Astrocyte (in vitro differentiated cells and primary cell): ENCODE measurements at regions not wholly inside any gene's neighbourhood (a gene's known extent, or its start where the extent isn't known, plus 50 kb on each side); places are given as distances from the start of the nearest gene placed in this dataset.

Source experiments
- DNase-seq: peaks from one replicate; pipeline ENCODE4 v3.0.0-alpha.2; 2010; ENCODE audit warnings: low read depth
- FAIRE-seq: peaks from 2 replicates; lab custom pipeline; 2011; peaks lifted over from hg19 to GRCh38; lab: Jason Lieb, UNC
- H2AFZ ChIP-seq: 2 replicates; pipeline ENCODE4 v1.6.0; 2012; ENCODE audit warnings: low read depth, low read length, inconsistent platforms
- H3K27ac ChIP-seq: 2 replicates; pipeline ENCODE4 v1.5.1; 2011; ENCODE audit warnings: low read depth, low read length, inconsistent platforms
- H3K27me3 ChIP-seq: 2 replicates; pipeline ENCODE4 v1.6.0; 2011; ENCODE audit warnings: low read length, inconsistent platforms; ENCODE audit not compliant: insufficient read depth
- H3K36me3 ChIP-seq: 2 replicates; pipeline ENCODE4 v1.5.1; 2011; ENCODE audit warnings: low read length, inconsistent platforms; ENCODE audit not compliant: insufficient read depth
- H3K4me1 ChIP-seq: 2 replicates; pipeline ENCODE4 v1.5.1; 2011; ENCODE audit warnings: low read length, inconsistent platforms; ENCODE audit not compliant: insufficient read depth
- H3K4me2 ChIP-seq: 2 replicates; pipeline ENCODE4 v1.6.0; 2012; ENCODE audit warnings: low read length, inconsistent platforms
- H3K4me3 ChIP-seq: 2 replicates; pipeline ENCODE4 v1.5.1; 2011; ENCODE audit warnings: low read depth, mild to moderate bottlenecking, low read length, inconsistent platforms; ENCODE audit not compliant: insufficient read depth
- H3K79me2 ChIP-seq: 2 replicates; pipeline ENCODE4 v1.6.0; 2012; ENCODE audit warnings: mild to moderate bottlenecking, low read length, inconsistent platforms; ENCODE audit not compliant: insufficient read depth
- H3K9ac ChIP-seq: 2 replicates; pipeline ENCODE4 v1.6.0; 2012; ENCODE audit warnings: mild to moderate bottlenecking, low read length, inconsistent platforms
- H3K9me3 ChIP-seq: 2 replicates; pipeline ENCODE4 v1.5.1; 2012; ENCODE audit warnings: low read depth, mild to moderate bottlenecking, low read length, inconsistent platforms; ENCODE audit not compliant: insufficient read depth
- H4K20me1 ChIP-seq: 2 replicates; pipeline ENCODE4 v1.6.0; 2012; ENCODE audit warnings: low read length, inconsistent platforms; ENCODE audit not compliant: insufficient read depth
- H3K27ac Mint-ChIP-seq: one replicate; pipeline ENCODE4 v1.8.0; 2021; ENCODE audit warnings: mild to moderate bottlenecking, mixed read lengths; ENCODE audit not compliant: unreplicated experiment
- H3K27me3 Mint-ChIP-seq: one replicate; pipeline ENCODE4 v1.8.0; 2021; ENCODE audit warnings: low read depth, mixed read lengths; ENCODE audit not compliant: unreplicated experiment
- H3K36me3 Mint-ChIP-seq: one replicate; pipeline ENCODE4 v1.8.0; 2021; ENCODE audit warnings: low read depth, mixed read lengths; ENCODE audit not compliant: unreplicated experiment
- H3K4me1 Mint-ChIP-seq: one replicate; pipeline ENCODE4 v1.8.0; 2021; ENCODE audit warnings: low read depth, mixed read lengths; ENCODE audit not compliant: unreplicated experiment
- H3K4me3 Mint-ChIP-seq: one replicate; pipeline ENCODE4 v1.8.0; 2021; ENCODE audit warnings: mild to moderate bottlenecking, moderate library complexity, mixed read lengths; ENCODE audit not compliant: unreplicated experiment
- H3K9me3 Mint-ChIP-seq: one replicate; pipeline ENCODE4 v1.8.0; 2021; ENCODE audit warnings: mild to moderate bottlenecking, mixed read lengths; ENCODE audit not compliant: unreplicated experiment
- CTCF ChIP-seq: IDR thresholded peaks from 2 replicates; pipeline ENCODE4 v1.5.1; 2011; ENCODE audit warnings: low read depth, mild to moderate bottlenecking, inconsistent platforms, low read length, moderate library complexity; ENCODE audit not compliant: insufficient read depth
- EZH2 ChIP-seq: IDR thresholded peaks from 2 replicates; pipeline ENCODE4 v1.6.1; 2012; ENCODE audit warnings: mild to moderate bottlenecking, low read length, inconsistent platforms; ENCODE audit not compliant: insufficient read depth

GRCh38 chr16:64754279-64754678 lies 367.6 kb downstream of the CDH11 start:
- Histone ChIP-seq H3K4me2 (no peak overlapping the region), H3K4me1 (peaks cover 31% of the 10 kb centered on the region), H2AFZ (no peak overlapping the region), H3K27ac (no peak overlapping the region), H3K79me2 (no peaks in the 10 kb centered on the region), H4K20me1 (no peaks in the 10 kb centered on the region), H3K9ac (no peak overlapping the region), H3K4me3 (no peak overlapping the region), H3K36me3 (no peaks in the 10 kb centered on the region), H3K9me3 (no peaks in the 10 kb centered on the region), H3K27me3 (no peaks in the 10 kb centered on the region)
- DNase-seq, result peak; percentile 45
- peaks cover 27% of the 10 kb centered on the region for H3K4me1 Mint-ChIP-seq
- TF ChIP-seq CTCF, result no peak
- TF ChIP-seq EZH2, result no peak
- H3K27me3 Mint-ChIP-seq, result peaks cover 2% of the 10 kb centered on the region
- H3K27ac Mint-ChIP-seq, result no peak overlapping the region
- H3K4me3 Mint-ChIP-seq, result no peak overlapping the region
- FAIRE-seq, result peak; percentile 50
- no peaks in the 10 kb centered on the region for H3K9me3 Mint-ChIP-seq
- H3K36me3 Mint-ChIP-seq, result no peaks in the 10 kb centered on the region

- no peaks in the 10 kb centered on the region for H3K36me3 Mint-ChIP-seq
- H3K4me3 ChIP-seq, result no peak overlapping the region
- no peaks in the 10 kb centered on the region for H3K9me3 Mint-ChIP-seq
- no peaks in the 10 kb centered on the region for H3K36me3 ChIP-seq
- H2AFZ ChIP-seq, result no peak overlapping the region
- H3K27ac Mint-ChIP-seq, result peak overlapping the region; percentile 69
- peak overlapping the region; percentile 88 for H3K27ac ChIP-seq
- H3K79me2 ChIP-seq, result no peaks in the 10 kb centered on the region
- TF ChIP-seq EZH2, result no peak
- no peak for TF ChIP-seq CTCF
- no peak overlapping the region for H3K4me3 Mint-ChIP-seq
- peak overlapping the region; percentile 63 for H3K9ac ChIP-seq
- peak; percentile 88 for DNase-seq
- FAIRE-seq, result peak; percentile 90
- H3K27me3 ChIP-seq, result no peaks in the 10 kb centered on the region
- H3K4me1 ChIP-seq, result peaks cover 31% of the 10 kb centered on the region
- no peaks in the 10 kb centered on the region for H4K20me1 ChIP-seq
- H3K4me2 ChIP-seq, result peak overlapping the region; percentile 6
- H3K4me1 Mint-ChIP-seq, result peaks cover 27% of the 10 kb centered on the region
- peaks cover 2% of the 10 kb centered on the region for H3K27me3 Mint-ChIP-seq
- no peaks in the 10 kb centered on the region for H3K9me3 ChIP-seq
These were observed 370.0 kb downstream of the CDH11 start for GRCh38 chr16:64751906-64752305.

- no peaks in the 10 kb centered on the region for H3K9me3 ChIP-seq
- H3K27me3 ChIP-seq, result no peaks in the 10 kb centered on the region
- H3K79me2 ChIP-seq, result no peaks in the 10 kb centered on the region
- H3K27ac ChIP-seq, result no peak overlapping the region
- no peak overlapping the region for H3K4me2 ChIP-seq
- peaks cover 29% of the 10 kb centered on the region for H3K4me1 ChIP-seq
- no peak overlapping the region for H3K9ac ChIP-seq
- FAIRE-seq (no peak), DNase-seq (no peak)
- H4K20me1 ChIP-seq, result no peaks in the 10 kb centered on the region
- Mint-ChIP-seq H3K9me3 (no peaks in the 10 kb centered on the region), H3K4me3 (no peak overlapping the region), H3K36me3 (no peaks in the 10 kb centered on the region), H3K27ac (no peak overlapping the region), H3K27me3 (peaks cover 2% of the 10 kb centered on the region), H3K4me1 (peaks cover 26% of the 10 kb centered on the region)
- no peak overlapping the region for H3K4me3 ChIP-seq
- TF ChIP-seq CTCF (no peak), EZH2 (no peak)
- H3K36me3 ChIP-seq, result no peaks in the 10 kb centered on the region
- no peak overlapping the region for H2AFZ ChIP-seq
These were observed 372.5 kb downstream of the CDH11 start for GRCh38 chr16:64749346-64749745.
